Activated CD8-positive, alpha-beta memory T cell treated with anti-CD3 and anti-CD28 coated beads, Interleukin-2, amount 10 ng/mL, durations not matched to agents 7 days and 5 days (primary cell): ENCODE measurements at regions not wholly inside any gene's neighbourhood (a gene's known extent, or its start where the extent isn't known, plus 50 kb on each side); places are given as distances from the start of the nearest gene placed in this dataset.

Experiments
- ATAC-seq: fragments of 150-1000 bp; cut with Tn5 transposase; one replicate; pipeline ENCODE4 v1.10.0; 2021; ENCODE audit warnings: moderate library complexity
- CTCF ChIA-PET: fragments of 350-600 bp; sonication (Branson Sonifier 250); formaldehyde crosslinking; loops from one replicate; lab custom pipeline; 2021; ENCODE audit warnings: antibody characterized with exemption; lab: Charles Lee
- DNase-seq: peaks from one replicate; pipeline ENCODE4 v3.0.0-alpha.2; 2020
- H3K27ac Mint-ChIP-seq: one replicate; pipeline ENCODE4 v1.8.0; 2021; ENCODE audit warnings: mild to moderate bottlenecking, mixed read lengths
- H3K27me3 Mint-ChIP-seq: one replicate; pipeline ENCODE4 v1.8.0; 2021; ENCODE audit warnings: mixed read lengths
- H3K36me3 Mint-ChIP-seq: one replicate; pipeline ENCODE4 v1.8.0; 2021; ENCODE audit warnings: mild to moderate bottlenecking, mixed read lengths
- H3K4me1 Mint-ChIP-seq: one replicate; pipeline ENCODE4 v1.8.0; 2021; ENCODE audit warnings: mixed read lengths
- H3K4me3 Mint-ChIP-seq: one replicate; pipeline ENCODE4 v1.8.0; 2021; ENCODE audit warnings: mild to moderate bottlenecking, moderate library complexity, mixed read lengths
- H3K9me3 Mint-ChIP-seq: one replicate; pipeline ENCODE4 v1.8.0; 2022; ENCODE audit warnings: low read depth, mixed read lengths

DNA sequence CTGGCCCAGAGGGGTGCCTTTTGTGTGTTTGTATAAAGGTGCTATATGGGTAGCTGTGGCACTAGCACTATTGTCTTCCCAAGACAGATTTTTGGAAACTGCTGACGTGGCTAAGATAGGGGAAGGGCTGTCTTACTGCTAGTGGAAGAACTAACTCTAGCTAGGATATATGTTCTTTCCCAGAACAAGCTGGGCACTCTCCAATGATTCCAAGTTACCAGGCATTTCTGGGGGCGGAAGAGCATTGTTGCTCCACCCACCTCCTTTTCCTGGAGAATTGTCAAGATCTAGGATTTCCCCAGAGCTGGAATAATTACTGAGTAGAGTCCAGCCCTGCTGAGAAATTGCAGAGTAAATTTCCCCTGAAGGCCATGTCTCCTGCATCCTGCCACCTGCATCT is 408.3 kb downstream of the KLF5 start:
- Mint-ChIP-seq H3K27me3 (peaks cover 4% of the 10 kb centered on the region), H3K27ac (no peak overlapping the region), H3K4me3 (no peak overlapping the region), H3K9me3 (no peaks in the 10 kb centered on the region), H3K4me1 (no peaks in the 10 kb centered on the region), H3K36me3 (no peaks in the 10 kb centered on the region)
- DNase-seq (no peak), ATAC-seq (no peak)
- CTCF ChIA-PET = no interaction called here

GRCh38 chr13:73466561-73466960 is 407.8 kb downstream of the KLF5 start:
- ATAC-seq (no peak), DNase-seq (no peak)
- Mint-ChIP-seq H3K36me3 (no peaks in the 10 kb centered on the region), H3K27me3 (peaks cover 4% of the 10 kb centered on the region), H3K27ac (no peak overlapping the region), H3K9me3 (no peaks in the 10 kb centered on the region), H3K4me1 (no peaks in the 10 kb centered on the region), H3K4me3 (no peak overlapping the region)
- CTCF ChIA-PET = no interaction called here

DNA sequence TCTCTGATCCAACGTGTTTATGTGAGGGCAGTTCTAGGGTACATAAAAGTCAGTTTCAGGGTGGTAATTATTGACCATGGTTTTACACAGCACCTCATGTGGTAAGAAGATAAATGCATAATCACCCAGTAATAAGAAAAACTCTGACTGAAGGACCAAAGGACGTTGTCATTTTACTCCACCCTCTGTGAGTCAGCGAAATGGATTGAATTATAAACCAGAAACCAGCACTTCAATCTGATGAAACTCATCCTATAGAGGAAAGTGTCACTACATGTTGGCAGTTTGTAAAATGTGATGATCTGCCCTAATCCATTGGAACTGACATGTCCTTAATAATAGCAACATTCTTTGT is 406.8 kb downstream of the KLF5 start:
- CTCF ChIA-PET = no interaction called here
- H3K27me3 Mint-ChIP-seq = peaks cover 7% of the 10 kb centered on the region
- no peak overlapping the region for H3K4me3 Mint-ChIP-seq
- no peaks in the 10 kb centered on the region for H3K36me3 Mint-ChIP-seq
- ATAC-seq (no peak), DNase-seq (no peak)
- H3K4me1 Mint-ChIP-seq = no peaks in the 10 kb centered on the region
- H3K27ac Mint-ChIP-seq = no peak overlapping the region
- no peaks in the 10 kb centered on the region for H3K9me3 Mint-ChIP-seq

DNA sequence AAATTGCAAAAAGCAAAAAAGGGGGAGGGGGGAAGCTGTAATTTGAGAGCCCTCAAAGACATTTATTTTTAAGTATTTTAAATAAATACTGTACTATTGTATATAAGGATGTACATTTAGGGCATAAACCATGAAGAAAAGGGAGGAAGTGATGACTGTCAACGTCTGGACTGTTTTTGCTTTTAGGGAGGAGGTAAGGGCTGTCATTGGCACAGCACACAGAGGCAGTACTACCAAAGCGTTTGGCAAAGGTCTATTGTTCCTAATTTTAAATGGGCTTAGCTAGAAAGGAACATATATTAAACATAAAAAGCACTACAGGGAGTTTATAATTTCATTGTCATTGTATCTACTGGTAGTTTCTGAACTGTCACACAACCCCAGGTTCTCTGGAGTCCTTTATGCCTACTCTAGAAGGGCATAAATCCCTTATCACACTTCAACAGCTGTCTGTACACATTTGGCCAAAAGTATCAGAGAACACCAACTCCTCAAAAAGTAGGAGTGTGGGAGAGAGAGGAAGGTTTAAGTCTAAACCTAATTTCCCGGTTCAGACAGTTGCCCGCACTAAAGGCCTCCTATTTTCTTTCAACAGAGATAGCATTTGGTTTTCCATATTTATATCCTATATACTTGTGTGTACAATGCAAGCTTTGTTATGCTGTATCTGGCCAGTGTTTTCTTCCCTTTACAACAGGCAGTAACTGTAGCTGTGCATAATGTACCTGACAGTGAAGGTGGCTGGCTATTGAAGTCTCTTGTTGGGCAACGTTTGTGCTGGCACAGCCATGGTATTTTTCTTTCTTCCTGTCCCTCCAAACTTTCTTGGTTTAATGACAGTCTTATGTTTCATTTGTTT is 406.2 kb downstream of the KLF5 start:
- Mint-ChIP-seq H3K4me1 (no peaks in the 10 kb centered on the region), H3K9me3 (peaks cover 3% of the 10 kb centered on the region), H3K4me3 (no peak overlapping the region), H3K27ac (no peak overlapping the region), H3K27me3 (peaks cover 7% of the 10 kb centered on the region), H3K36me3 (no peaks in the 10 kb centered on the region)
- ATAC-seq (no peak), DNase-seq (no peak)
- CTCF ChIA-PET = no interaction called here

GRCh38 chr13:73462241-73462640 is 403.4 kb downstream of the KLF5 start:
- ATAC-seq (no peak), DNase-seq (no peak)
- H3K4me3 Mint-ChIP-seq = no peak overlapping the region
- no peaks in the 10 kb centered on the region for H3K4me1 Mint-ChIP-seq
- CTCF ChIA-PET = no interaction called here
- H3K27me3 Mint-ChIP-seq = peaks cover 4% of the 10 kb centered on the region
- peaks cover 7% of the 10 kb centered on the region for H3K9me3 Mint-ChIP-seq
- H3K27ac Mint-ChIP-seq = no peak overlapping the region
- no peaks in the 10 kb centered on the region for H3K36me3 Mint-ChIP-seq

- ATAC-seq = no peak
- no peaks in the 10 kb centered on the region for H3K4me1 Mint-ChIP-seq
- no peaks in the 10 kb centered on the region for H3K36me3 Mint-ChIP-seq
- DNase-seq = no peak
- H3K27me3 Mint-ChIP-seq = no peaks in the 10 kb centered on the region
- no peak overlapping the region for H3K4me3 Mint-ChIP-seq
- CTCF ChIA-PET = no interaction called here
- H3K9me3 Mint-ChIP-seq = no peaks in the 10 kb centered on the region
- H3K27ac Mint-ChIP-seq = no peak overlapping the region
Observed at GRCh38 chr13:73451221-73452029, 392.6 kb downstream of the KLF5 start.

- Mint-ChIP-seq H3K4me3 (no peak overlapping the region), H3K4me1 (no peaks in the 10 kb centered on the region), H3K27ac (no peak overlapping the region), H3K27me3 (no peaks in the 10 kb centered on the region), H3K9me3 (no peaks in the 10 kb centered on the region), H3K36me3 (no peaks in the 10 kb centered on the region)
- CTCF ChIA-PET = no interaction called here
- ATAC-seq (no peak), DNase-seq (no peak)
Observed at GRCh38 chr13:73450583-73450982, 391.8 kb downstream of the KLF5 start.

- Mint-ChIP-seq H3K9me3 (no peaks in the 10 kb centered on the region), H3K4me1 (no peaks in the 10 kb centered on the region), H3K27me3 (no peaks in the 10 kb centered on the region), H3K27ac (no peak overlapping the region), H3K4me3 (no peak overlapping the region), H3K36me3 (no peaks in the 10 kb centered on the region)
- CTCF ChIA-PET = no interaction called here
- DNase-seq (no peak), ATAC-seq (no peak)
Observed at GRCh38 chr13:73449252-73449651, 390.4 kb downstream of the KLF5 start.

DNA sequence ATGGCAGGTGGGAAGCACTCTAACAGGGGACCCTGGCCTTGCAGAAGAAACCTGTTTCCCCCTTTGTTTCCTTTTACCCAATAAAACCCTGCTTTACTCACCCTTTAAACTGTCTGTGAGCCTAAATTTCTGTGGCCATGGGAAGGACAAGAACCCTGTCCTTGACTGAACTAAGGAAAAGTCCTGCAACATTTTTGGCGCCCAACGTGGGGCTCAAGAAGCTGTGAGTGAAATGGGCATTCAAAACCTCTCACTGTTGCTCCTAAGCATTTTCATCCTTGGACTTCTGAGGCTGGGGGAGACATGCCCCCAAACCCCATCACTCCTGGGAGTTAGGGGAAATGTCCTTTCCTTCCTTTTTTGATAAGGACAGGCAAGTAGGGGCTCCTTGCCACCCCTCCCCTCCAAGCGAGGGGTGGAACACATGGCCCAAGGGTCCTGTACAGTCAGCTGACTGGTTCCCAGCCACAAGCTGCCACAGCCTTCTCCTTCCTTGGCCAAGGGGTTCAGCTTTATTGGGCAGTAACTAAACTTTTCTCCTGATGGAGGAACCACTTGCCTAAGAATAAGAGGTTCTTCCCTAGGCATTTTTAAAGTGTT is 381.6 kb downstream of the KLF5 start:
- CTCF ChIA-PET = no interaction called here
- no peaks in the 10 kb centered on the region for H3K4me1 Mint-ChIP-seq
- H3K27me3 Mint-ChIP-seq = no peaks in the 10 kb centered on the region
- no peak overlapping the region for H3K27ac Mint-ChIP-seq
- ATAC-seq (no peak), DNase-seq (no peak)
- no peaks in the 10 kb centered on the region for H3K36me3 Mint-ChIP-seq
- peaks cover 9% of the 10 kb centered on the region for H3K9me3 Mint-ChIP-seq
- no peak overlapping the region for H3K4me3 Mint-ChIP-seq

- H3K4me3 Mint-ChIP-seq = no peak overlapping the region
- no peaks in the 10 kb centered on the region for H3K27me3 Mint-ChIP-seq
- DNase-seq (no peak), ATAC-seq (no peak)
- peaks cover 2% of the 10 kb centered on the region for H3K9me3 Mint-ChIP-seq
- no peaks in the 10 kb centered on the region for H3K4me1 Mint-ChIP-seq
- no peaks in the 10 kb centered on the region for H3K36me3 Mint-ChIP-seq
- no peak overlapping the region for H3K27ac Mint-ChIP-seq
- CTCF ChIA-PET = no interaction called here
Observed at GRCh38 chr13:73433890-73434289, 375.1 kb downstream of the KLF5 start.

- ATAC-seq = no peak
- no peaks in the 10 kb centered on the region for H3K27me3 Mint-ChIP-seq
Observed at GRCh38 chr13:73433458-73433857, 374.7 kb downstream of the KLF5 start.

GRCh38 chr13:73429701-73430100 is 370.9 kb downstream of the KLF5 start:
- H3K4me3 Mint-ChIP-seq = no peak overlapping the region

More at GRCh38 chr13:73433458-73433857, 374.7 kb downstream of the KLF5 start:
- Mint-ChIP-seq H3K9me3 (peaks cover 2% of the 10 kb centered on the region), H3K27ac (no peak overlapping the region), H3K4me1 (no peaks in the 10 kb centered on the region), H3K4me3 (no peak overlapping the region), H3K36me3 (no peaks in the 10 kb centered on the region)
- DNase-seq = no peak
- CTCF ChIA-PET = no interaction called here

DNA sequence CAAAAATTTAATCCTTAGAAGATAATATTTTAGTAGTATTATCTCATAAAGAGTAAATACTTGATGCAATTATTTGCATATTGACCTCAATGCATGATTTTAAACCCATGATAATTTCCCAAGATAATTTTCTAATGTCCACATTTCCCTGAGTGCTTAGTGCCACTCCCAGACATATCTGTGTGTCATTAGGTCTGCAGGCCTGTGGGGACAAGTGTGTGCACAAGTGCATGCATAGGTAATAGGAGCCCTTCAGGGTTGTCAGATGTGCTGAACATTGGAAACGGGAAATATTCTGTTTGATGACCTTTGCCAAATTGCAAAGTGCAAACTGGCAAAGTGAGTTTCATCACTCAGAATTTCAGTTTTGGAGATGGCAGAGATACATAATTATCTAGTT is 369.9 kb downstream of the KLF5 start:
- ATAC-seq = no peak
- CTCF ChIA-PET = no interaction called here
- Mint-ChIP-seq H3K4me1 (no peaks in the 10 kb centered on the region), H3K27ac (no peak overlapping the region), H3K4me3 (no peak overlapping the region), H3K36me3 (no peaks in the 10 kb centered on the region), H3K27me3 (no peaks in the 10 kb centered on the region), H3K9me3 (no peaks in the 10 kb centered on the region)
- no peak for DNase-seq

More at GRCh38 chr13:73429701-73430100, 370.9 kb downstream of the KLF5 start:
- Mint-ChIP-seq H3K27me3 (no peaks in the 10 kb centered on the region), H3K9me3 (no peaks in the 10 kb centered on the region), H3K36me3 (no peaks in the 10 kb centered on the region), H3K4me1 (no peaks in the 10 kb centered on the region), H3K27ac (no peak overlapping the region)
- CTCF ChIA-PET = no interaction called here
- no peak for ATAC-seq
- DNase-seq = no peak

DNA sequence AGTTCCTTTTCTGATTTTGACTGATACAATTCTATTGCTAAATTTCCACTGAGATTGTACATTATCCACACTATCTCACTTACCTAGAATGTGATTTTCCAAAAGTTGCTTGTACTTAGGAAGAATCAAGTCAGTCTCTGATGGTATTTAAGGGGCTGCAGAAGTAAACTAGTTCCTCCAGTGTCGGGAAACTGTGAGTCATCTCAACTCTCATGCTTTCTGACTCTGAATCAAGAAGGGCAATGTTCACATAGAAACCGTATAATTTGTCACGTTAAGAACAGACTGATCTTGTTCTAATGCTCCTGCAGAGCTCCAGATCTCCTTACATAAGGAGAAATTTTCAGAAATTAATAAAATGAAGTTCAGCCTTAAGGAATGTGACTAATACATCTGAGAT is 369.3 kb downstream of the KLF5 start:
- CTCF ChIA-PET = no interaction called here
- Mint-ChIP-seq H3K36me3 (no peaks in the 10 kb centered on the region), H3K27ac (no peak overlapping the region), H3K9me3 (no peaks in the 10 kb centered on the region), H3K4me1 (no peaks in the 10 kb centered on the region), H3K4me3 (no peak overlapping the region), H3K27me3 (no peaks in the 10 kb centered on the region)
- DNase-seq (no peak), ATAC-seq (no peak)
